ENCODE measurements at regions not wholly inside any gene's neighbourhood (a gene's known extent, or its start where the extent isn't known, plus 50 kb on each side); places are given as distances from the start of the nearest gene placed in this dataset.

GRCh38 chr6:11296449-11297375 is 64.2 kb upstream of the NEDD9 start:
- no peak for DNase-seq (ENCODE audit: low read depth, low spot score)

- no peak for DNase-seq (ENCODE audit: low read depth, low spot score)
Measured at GRCh38 chr6:11295969-11296368, 63.5 kb upstream of the NEDD9 start.

DNA sequence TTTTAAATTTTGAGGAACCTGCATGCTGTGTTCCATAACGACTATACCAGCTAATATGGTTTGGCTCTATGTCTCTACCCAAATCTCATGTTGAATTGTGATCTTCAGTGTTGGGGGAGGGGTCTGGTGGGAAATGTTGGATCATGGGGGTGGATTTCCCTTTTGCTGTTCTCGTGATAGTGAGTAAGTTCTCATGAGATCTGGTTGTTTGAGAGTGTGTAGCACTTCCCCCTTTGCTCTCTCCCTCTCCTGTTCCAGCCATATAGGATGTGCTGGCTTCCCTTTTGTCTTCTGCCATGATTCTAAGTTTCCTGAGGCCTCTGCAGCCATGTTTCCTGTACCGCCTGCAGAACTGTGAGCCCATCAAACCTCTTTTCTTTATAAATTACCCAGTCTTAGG is 61.8 kb upstream of the NEDD9 start:
- no peak for DNase-seq (ENCODE audit: low read depth, low spot score)

GRCh38 chr6:11292594-11293236 is 60.2 kb upstream of the NEDD9 start:
- no peak for DNase-seq (ENCODE audit: low read depth, low spot score)

- no peak for DNase-seq (ENCODE audit: low read depth, low spot score)
Measured at GRCh38 chr6:11292091-11292490, 59.6 kb upstream of the NEDD9 start.

DNA sequence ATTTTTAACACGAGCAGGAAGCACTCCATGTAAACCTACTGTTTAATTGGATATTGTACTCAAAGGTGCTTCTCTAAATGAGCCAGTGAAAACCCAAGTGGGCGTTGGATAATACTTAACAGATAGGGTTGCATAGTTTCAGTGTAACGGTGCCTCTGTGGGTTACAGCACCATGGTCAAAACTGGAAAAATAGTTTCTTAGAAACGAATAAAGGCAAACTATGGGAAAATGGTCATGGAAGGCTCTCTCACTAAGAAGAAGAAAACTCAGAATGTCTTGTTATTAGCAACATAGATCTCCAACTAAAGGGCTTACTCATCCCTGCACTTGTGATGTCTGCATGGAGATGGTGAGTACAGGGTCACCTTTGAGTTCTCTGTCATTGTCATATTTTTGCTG is 59.1 kb upstream of the NEDD9 start:
- no peak for DNase-seq (ENCODE audit: low read depth, low spot score)

DNA sequence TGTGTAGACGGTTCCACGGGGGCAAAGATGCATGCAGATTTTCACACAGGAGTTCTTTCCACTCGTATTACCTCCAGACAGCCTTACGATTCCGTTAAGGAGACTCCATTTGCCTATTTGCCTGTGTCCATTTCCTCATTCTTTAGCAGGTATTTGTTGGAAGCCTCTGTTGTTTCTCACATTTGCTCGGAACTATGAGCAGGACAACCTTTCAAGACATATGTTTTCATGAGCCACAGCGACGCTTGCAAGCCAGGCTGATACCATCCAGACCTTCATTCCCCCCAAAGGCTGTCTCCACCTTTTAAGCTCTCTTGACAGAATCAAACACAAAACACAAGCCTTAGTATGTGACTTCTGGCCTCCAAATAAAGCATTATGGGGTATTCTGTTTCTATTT is 57.6 kb upstream of the NEDD9 start:
- no peak for DNase-seq (ENCODE audit: low read depth, low spot score)

GRCh38 chr6:11288065-11288464 is 55.6 kb upstream of the NEDD9 start:
- DNase-seq (ENCODE audit: low read depth, low spot score): no peak

DNA sequence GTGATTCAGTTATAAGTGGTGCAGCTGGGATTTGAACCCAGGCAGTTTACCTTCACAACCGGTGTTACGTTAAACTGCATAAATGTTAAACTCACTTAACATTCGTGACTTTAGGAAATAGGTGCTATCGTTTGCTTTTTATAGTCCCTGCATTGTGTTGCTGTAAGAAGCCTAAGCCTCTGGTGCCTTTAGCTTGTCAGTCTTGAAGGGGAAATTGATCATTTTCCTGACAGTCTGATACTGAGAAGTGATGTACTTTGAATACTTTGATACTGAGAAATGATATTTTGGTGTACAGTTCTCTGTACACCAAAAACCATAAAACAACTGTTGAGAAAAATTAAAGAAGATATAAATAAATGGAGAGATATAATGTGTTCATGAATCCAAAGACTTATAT is 52.5 kb upstream of the NEDD9 start:
- no peak for DNase-seq (ENCODE audit: low read depth, low spot score)

DNA sequence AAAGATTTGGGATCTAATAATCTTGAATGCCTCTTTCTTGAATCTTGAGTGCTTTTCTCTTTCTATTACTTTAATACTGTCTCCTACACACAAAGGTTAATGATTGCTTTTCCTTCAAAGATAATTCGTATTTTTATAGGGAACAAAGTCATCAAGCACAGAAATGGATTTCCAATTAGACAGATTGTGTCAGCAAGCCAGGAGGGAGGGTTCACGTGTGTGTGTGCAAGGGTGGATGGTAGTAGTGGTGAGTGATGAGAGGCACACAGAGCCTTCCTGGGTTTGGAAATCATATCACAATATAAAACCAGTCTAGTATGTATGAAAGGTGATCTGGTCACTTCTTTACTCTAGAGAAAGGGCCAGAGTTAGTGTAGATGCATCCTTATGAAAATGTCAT is 51.2 kb upstream of the NEDD9 start:
- DNase-seq (ENCODE audit: low read depth, low spot score): no peak

- DNase-seq (ENCODE audit: low read depth, low spot score): no peak
Measured at GRCh38 chr6:11282875-11283274, 50.4 kb upstream of the NEDD9 start.

Measured in astrocyte of the hippocampus (primary cell).